Fibroblast of lung (primary cell): ENCODE measurements at regions not wholly inside any gene's neighbourhood (a gene's known extent, or its start where the extent isn't known, plus 50 kb on each side); places are given as distances from the start of the nearest gene placed in this dataset.

Source experiments
- CTCF ChIP-seq, 2 donors: IDR thresholded peaks in 1 of 2; conservative IDR thresholded peaks in 1 of 2; 1 replicate in 1 of 2; 2 replicates in 1 of 2; pipeline ENCODE4 v1.5.1; 2011 to 2012; ENCODE audit warnings: low read length in 2 of 2, control low read depth in 1 of 2, inconsistent platforms in 1 of 2, low read depth in 1 of 2, mild to moderate bottlenecking in 1 of 2
- EZH2 ChIP-seq: IDR thresholded peaks from 2 replicates; pipeline ENCODE4 v1.5.1; 2012; ENCODE audit warnings: low read length, control low read depth, mild to moderate bottlenecking; ENCODE audit errors: missing control alignments

GRCh38 chr17:12409082-12409481, 256.6 kb upstream of the MYOCD start:
- TF ChIP-seq CTCF (conservative IDR thresholded peaks at IDR 0.05 in 1 of 2, IDR thresholded peaks at IDR 0.05 in 1 of 2; ENCODE audit: low read depth in 1 of 2, low read length in 2 of 2) (no peak), EZH2 (no peak)
